ENCODE measurements at regions not wholly inside any gene's neighbourhood (a gene's known extent, or its start where the extent isn't known, plus 50 kb on each side); places are given as distances from the start of the nearest gene placed in this dataset.

- intact Hi-C loops (cut with DNase I) = no loop called here
- H3K4me3 ChIP-seq = no peak overlapping the region
- no peaks in the 10 kb centered on the region for H3K27me3 ChIP-seq
- H3K27ac ChIP-seq = no peak overlapping the region
- no peak for TF ChIP-seq POLR2AphosphoS5 (IDR thresholded peaks at IDR 0.05)
- no peak for TF ChIP-seq EP300 (IDR thresholded peaks at IDR 0.05)
- no peak for TF ChIP-seq CTCF (IDR thresholded peaks at IDR 0.05)
- no peak for TF ChIP-seq POLR2A (IDR thresholded peaks at IDR 0.05)
- no peaks in the 10 kb centered on the region for H3K36me3 ChIP-seq
- 80 to 81% methylated on average over 3 of the region's 3 CpGs for WGBS, 2 donors
- H3K9me3 ChIP-seq = no peaks in the 10 kb centered on the region
- no peak for DNase-seq
- no peaks in the 10 kb centered on the region for H3K4me1 ChIP-seq
Measured at GRCh38 chr10:58932126-58932525, 244.3 kb upstream of the PHYHIPL start.

GRCh38 chr10:58932577-58933314 lies 243.7 kb upstream of the PHYHIPL start:
- H3K4me1 ChIP-seq = no peaks in the 10 kb centered on the region
- no peaks in the 10 kb centered on the region for H3K36me3 ChIP-seq
- H3K4me3 ChIP-seq = no peak overlapping the region
- H3K27me3 ChIP-seq = no peaks in the 10 kb centered on the region
- intact Hi-C loops (cut with DNase I) = no loop called here
- no peak for TF ChIP-seq POLR2AphosphoS5 (IDR thresholded peaks at IDR 0.05)
- no peak for TF ChIP-seq CTCF (IDR thresholded peaks at IDR 0.05)
- TF ChIP-seq EP300 (IDR thresholded peaks at IDR 0.05) = no peak
- TF ChIP-seq POLR2A (IDR thresholded peaks at IDR 0.05) = no peak
- H3K9me3 ChIP-seq = no peaks in the 10 kb centered on the region
- no peak overlapping the region for H3K27ac ChIP-seq
- WGBS, 2 donors = 84 to 88% methylated on average over 5 of the region's 5 CpGs
- no peak for DNase-seq

- H3K9me3 ChIP-seq = no peaks in the 10 kb centered on the region
- H3K4me3 ChIP-seq = no peak overlapping the region
- 89 to 91% methylated on average over 3 of the region's 3 CpGs for WGBS, 2 donors
- H3K4me1 ChIP-seq = no peaks in the 10 kb centered on the region
- no peak overlapping the region for H3K27ac ChIP-seq
- TF ChIP-seq CTCF (IDR thresholded peaks at IDR 0.05) (no peak), EP300 (IDR thresholded peaks at IDR 0.05) (no peak), POLR2A (IDR thresholded peaks at IDR 0.05) (no peak), POLR2AphosphoS5 (IDR thresholded peaks at IDR 0.05) (no peak)
- DNase-seq = no peak
- H3K36me3 ChIP-seq = no peaks in the 10 kb centered on the region
- H3K27me3 ChIP-seq = no peaks in the 10 kb centered on the region
- intact Hi-C loops (cut with DNase I) = no loop called here
Measured at GRCh38 chr10:58936364-58936763, 240.1 kb upstream of the PHYHIPL start.

- Histone ChIP-seq H3K27me3 (no peaks in the 10 kb centered on the region), H3K36me3 (no peaks in the 10 kb centered on the region), H3K4me1 (peaks cover 0 to under 1% (median under 1%) of the 10 kb centered on the region in 4 donors), H3K27ac (no peak overlapping the region), H3K9me3 (no peaks in the 10 kb centered on the region), H3K4me3 (no peak overlapping the region)
- TF ChIP-seq POLR2AphosphoS5 (IDR thresholded peaks at IDR 0.05) = no peak
- TF ChIP-seq EP300 (IDR thresholded peaks at IDR 0.05) = no peak
- TF ChIP-seq POLR2A (IDR thresholded peaks at IDR 0.05) = no peak
- intact Hi-C loops (cut with DNase I) = no loop called here
- no peak for DNase-seq
- WGBS, 2 donors = 92% methylated on average over 9 of the region's 9 CpGs
Measured at GRCh38 chr10:58937423-58937822, 239.0 kb upstream of the PHYHIPL start.

GRCh38 chr10:58942724-58943123 lies 233.7 kb upstream of the PHYHIPL start:
- Histone ChIP-seq H3K27ac (no peak overlapping the region), H3K4me1 (peaks cover 0 to 28% (median 11%) of the 10 kb centered on the region in 4 donors)
- intact Hi-C loops (cut with DNase I) = no loop called here

More at GRCh38 chr10:58942724-58943123, 233.7 kb upstream of the PHYHIPL start:
- no peaks in the 10 kb centered on the region for H3K36me3 ChIP-seq
- no peak for TF ChIP-seq POLR2A (IDR thresholded peaks at IDR 0.05)
- no peak for TF ChIP-seq EP300 (IDR thresholded peaks at IDR 0.05)
- no peak for TF ChIP-seq CTCF (IDR thresholded peaks at IDR 0.05)
- no peak for TF ChIP-seq POLR2AphosphoS5 (IDR thresholded peaks at IDR 0.05)
- no peak for DNase-seq
- H3K4me3 ChIP-seq = no peak overlapping the region
- peaks cover 0 to 4% (median 0%) of the 10 kb centered on the region in 4 donors for H3K9me3 ChIP-seq
- no peaks in the 10 kb centered on the region for H3K27me3 ChIP-seq

All from sigmoid colon (tissue), 6 donors.